ENCODE measurements at regions not wholly inside any gene's neighbourhood (a gene's known extent, or its start where the extent isn't known, plus 50 kb on each side); places are given as distances from the start of the nearest gene placed in this dataset.
A peak's percentile ranks its signal among the peaks of the same experiment; 100 is the strongest.
"Not testable (repeated sequence)": the region's sequence is repeated elsewhere in the genome, so short reads cannot be mapped to it uniquely, and the experiment has no call there.

DNA sequence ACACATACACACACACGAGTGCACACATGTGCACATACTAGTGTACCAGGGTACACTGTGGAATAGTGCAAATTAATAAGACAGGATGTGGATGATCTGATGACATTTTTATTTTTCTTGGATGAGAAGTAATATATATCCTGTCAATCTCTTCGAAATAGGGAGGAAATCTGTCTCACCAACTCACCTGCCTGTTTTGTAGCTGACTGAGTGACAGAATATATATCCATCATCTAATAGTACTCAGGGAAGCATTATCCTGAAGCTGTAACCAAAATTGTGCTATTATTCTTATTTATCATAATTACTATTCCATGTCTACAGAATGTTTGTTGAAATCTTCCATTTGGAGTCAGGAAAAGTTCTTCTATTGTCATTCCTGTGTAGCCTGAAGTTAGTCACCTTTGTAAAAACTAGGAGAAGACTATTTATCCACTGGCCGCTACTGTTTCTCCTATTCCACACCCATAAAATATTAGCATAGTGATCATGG lies 888.0 kb downstream of the TRAM1L1 start:
- intact Hi-C loops (cut with DNase I): no loop called here
- no peak for FAIRE-seq

GRCh38 chr4:116183241-116183640 lies 902.1 kb downstream of the TRAM1L1 start:
- intact Hi-C loops (cut with DNase I): no loop called here
- Histone ChIP-seq H3K36me3 (ENCODE audit: control insufficient read depth in 2 of 3, insufficient read depth in 3 of 3, low read length in 3 of 3) (no peaks in the 10 kb centered on the region), H3K27ac (ENCODE audit: low read depth in 2 of 2, low read length in 2 of 2) (no peak overlapping the region), H3K4me3 (ENCODE audit: low read length in 3 of 3) (no peak overlapping the region), H3K4me1 (ENCODE audit: control insufficient read depth in 2 of 3, insufficient read depth in 2 of 3, low read depth in 1 of 3, low read length in 3 of 3) (no peaks in the 10 kb centered on the region), H3K9ac (ENCODE audit: low read length in 3 of 3) (no peak overlapping the region), H3K9me3 (ENCODE audit: control insufficient read depth in 2 of 3, insufficient read depth in 1 of 3, low read length in 3 of 3) (no peaks in the 10 kb centered on the region), H3K27me3 (ENCODE audit: control insufficient read depth, insufficient read depth, low read length) (no peaks in the 10 kb centered on the region)
- no peak for TF ChIP-seq CTCF (IDR thresholded peaks at IDR 0.05; ENCODE audit: borderline replicate concordance, extremely low read depth, insufficient read depth)
- no peak for FAIRE-seq
- no peak for DNase-seq

More for the DNA sequence above, 888.0 kb downstream of the TRAM1L1 start:
- no peak overlapping the region for H3K4me3 ChIP-seq (ENCODE audit: low read length in 3 of 3)
- H3K9me3 ChIP-seq (ENCODE audit: control insufficient read depth in 2 of 3, insufficient read depth in 1 of 3, low read length in 3 of 3): no peaks in the 10 kb centered on the region
- TF ChIP-seq CTCF (IDR thresholded peaks at IDR 0.05; ENCODE audit: borderline replicate concordance, extremely low read depth, insufficient read depth): no peak
- H3K9ac ChIP-seq (ENCODE audit: low read length in 3 of 3): no peak overlapping the region
- no peaks in the 10 kb centered on the region for H3K36me3 ChIP-seq (ENCODE audit: control insufficient read depth in 2 of 3, insufficient read depth in 3 of 3, low read length in 3 of 3)
- no peaks in the 10 kb centered on the region for H3K4me1 ChIP-seq (ENCODE audit: control insufficient read depth in 2 of 3, insufficient read depth in 2 of 3, low read depth in 1 of 3, low read length in 3 of 3)
- H3K27me3 ChIP-seq (ENCODE audit: control insufficient read depth, insufficient read depth, low read length): no peaks in the 10 kb centered on the region
- no peak overlapping the region for H3K27ac ChIP-seq (ENCODE audit: low read depth in 2 of 2, low read length in 2 of 2)
- no peak for DNase-seq

GRCh38 chr4:116180157-116180601 lies 905.2 kb downstream of the TRAM1L1 start:
- H3K4me1 ChIP-seq (ENCODE audit: control insufficient read depth in 2 of 3, insufficient read depth in 2 of 3, low read depth in 1 of 3, low read length in 3 of 3): no peaks in the 10 kb centered on the region
- no peaks in the 10 kb centered on the region for H3K9me3 ChIP-seq (ENCODE audit: control insufficient read depth in 2 of 3, insufficient read depth in 1 of 3, low read length in 3 of 3)
- intact Hi-C loops (cut with DNase I): no loop called here
- peak overlapping the region in 1 of 3 donors; percentile 50 for H3K9ac ChIP-seq (ENCODE audit: low read length in 3 of 3)
- DNase-seq: peak in 2 of 5 donors; percentile 35 to 53
- H3K27me3 ChIP-seq (ENCODE audit: control insufficient read depth, insufficient read depth, low read length): no peaks in the 10 kb centered on the region
- H3K27ac ChIP-seq (ENCODE audit: low read depth in 2 of 2, low read length in 2 of 2): no peak overlapping the region
- peak; percentile 15 for TF ChIP-seq CTCF (IDR thresholded peaks at IDR 0.05; ENCODE audit: borderline replicate concordance, extremely low read depth, insufficient read depth)
- peak overlapping the region in 1 of 3 donors; percentile 56 for H3K4me3 ChIP-seq (ENCODE audit: low read length in 3 of 3)
- FAIRE-seq: peak; percentile 88
- no peaks in the 10 kb centered on the region for H3K36me3 ChIP-seq (ENCODE audit: control insufficient read depth in 2 of 3, insufficient read depth in 3 of 3, low read length in 3 of 3)

GRCh38 chr4:116151371-116151770 lies 934.0 kb downstream of the TRAM1L1 start:
- H3K27me3 ChIP-seq (ENCODE audit: control insufficient read depth, insufficient read depth, low read length); DNase-seq; H3K27ac ChIP-seq (ENCODE audit: low read depth in 2 of 2, low read length in 2 of 2); H3K9me3 ChIP-seq (ENCODE audit: control insufficient read depth in 2 of 3, insufficient read depth in 1 of 3, low read length in 3 of 3); H3K4me1 ChIP-seq (ENCODE audit: control insufficient read depth in 2 of 3, insufficient read depth in 2 of 3, low read depth in 1 of 3, low read length in 3 of 3); H3K9ac ChIP-seq (ENCODE audit: low read length in 3 of 3); FAIRE-seq; H3K36me3 ChIP-seq (ENCODE audit: control insufficient read depth in 2 of 3, insufficient read depth in 3 of 3, low read length in 3 of 3); intact Hi-C loops (cut with DNase I); H3K4me3 ChIP-seq (ENCODE audit: low read length in 3 of 3): not testable (repeated sequence)

Measured in kidney (tissue), 13 donors.